OCI-LY3 (cell line): ENCODE measurements at regions not wholly inside any gene's neighbourhood (a gene's known extent, or its start where the extent isn't known, plus 50 kb on each side); places are given as distances from the start of the nearest gene placed in this dataset.

Source experiments
- CTCF ChIP-seq: fragments of 200-600, 300-600 bp; sonication (generic); IDR thresholded peaks from 2 replicates; pipeline ENCODE4 v1.5.1; 2014; ENCODE audit warnings: antibody characterized with exemption, low read length, low read depth
- EZH2phosphoT487 ChIP-seq: fragments of 200-600 bp; shearing (Covaris generic); IDR thresholded peaks from 2 replicates; pipeline ENCODE4 v1.6.1; 2018; ENCODE audit warnings: antibody characterized with exemption, mixed run types, low read depth

- TF ChIP-seq CTCF (no peak), EZH2phosphoT487 (no peak)
Measured at GRCh38 chr5:96196890-96197289, 235.2 kb upstream of the ELL2 start.
